ENCODE measurements at regions not wholly inside any gene's neighbourhood (a gene's known extent, or its start where the extent isn't known, plus 50 kb on each side); places are given as distances from the start of the nearest gene placed in this dataset.

- H3K4me2 ChIP-seq (ENCODE audit: low read depth, low read length), result no peak overlapping the region
- no peak for ATAC-seq
- 0 out of 5 replicates have a peak, but pooled peaks cover 0 to 5% of the 10 kb centered on the region in 2 experiments for H3K27me3 ChIP-seq (ENCODE audit: control insufficient read depth in 1 of 2, insufficient read depth in 2 of 2, low read length in 2 of 2)
- no peaks in the 10 kb centered on the region for H3K36me3 ChIP-seq (replicated peaks in 1 of 2; ENCODE audit: control insufficient read depth in 1 of 2, insufficient read depth in 2 of 2, low read length in 2 of 2)
- in situ Hi-C loops (cut with HindIII; ENCODE audit: extremely low pct_ligation_motif_present, low pct_unique_long_range_greater_than_20kb) (no loop called here), intact Hi-C loops (cut with micrococcal nuclease; ENCODE audit: unreplicated experiment) (no loop called here)
- H3K79me2 ChIP-seq (ENCODE audit: insufficient read depth, low read length), result no peaks in the 10 kb centered on the region
- no peak for DNase-seq (ENCODE audit: low spot score)
- WGBS (ENCODE audit: low lambda C conversion rate), result 8% methylated on average over 3 of the region's 3 CpGs
- no peak for FAIRE-seq
- CTCF ChIA-PET (ENCODE audit: low intra/inter-chr PET ratio, low total read pairs), result no interaction called here
- no peaks in the 10 kb centered on the region for H3K9me3 ChIP-seq (ENCODE audit: low read length)
- H3K9ac ChIP-seq (ENCODE audit: insufficient read depth, low read depth, low read length), result no peak overlapping the region
- no peaks in the 10 kb centered on the region for H3K4me1 ChIP-seq (ENCODE audit: insufficient read depth, low read length)
- no peak overlapping the region for H3K27ac ChIP-seq (ENCODE audit: extremely low read length, insufficient read depth, low read length)
- BruUV-seq (replicated peaks), result no TSS peak
- no peak for TF ChIP-seq RCOR2 (CRISPR knock-in tag; IDR thresholded peaks at IDR 0.05)
- TF ChIP-seq FUBP1 (CRISPR knock-in tag; IDR thresholded peaks at IDR 0.05; ENCODE audit: borderline replicate concordance), result no peak
- TF ChIP-seq RXRB (CRISPR knock-in tag; IDR thresholded peaks at IDR 0.05; ENCODE audit: borderline replicate concordance), result no peak
- TF ChIP-seq ZNF550 (CRISPR knock-in tag; IDR thresholded peaks at IDR 0.05; ENCODE audit: borderline replicate concordance), result no peak
- no peak for TF ChIP-seq PPARG (CRISPR knock-in tag; conservative IDR thresholded peaks at IDR 0.05)
- TF ChIP-seq ZNF800 (CRISPR knock-in tag; IDR thresholded peaks at IDR 0.05), result no peak
- no peak for TF ChIP-seq SP1 (IDR thresholded peaks at IDR 0.05)
- no peak for TF ChIP-seq SP1 (CRISPR knock-in tag; IDR thresholded peaks at IDR 0.05)
- no peak for TF ChIP-seq CSRNP2 (CRISPR knock-in tag; conservative IDR thresholded peaks at IDR 0.05; ENCODE audit: low read depth)
- no peak overlapping the region for H3K4me3 ChIP-seq (replicated peaks in 1 of 3; ENCODE audit: insufficient read depth in 1 of 3, low read depth in 2 of 3, low read length in 3 of 3)
- no peaks in the 10 kb centered on the region for H4K20me1 ChIP-seq (ENCODE audit: insufficient read depth, low read length)
- POLR2A ChIA-PET, result no interaction called here
- no peak overlapping the region for H2AFZ ChIP-seq (ENCODE audit: low read length)
These were observed 150.1 kb upstream of the PDE7B start for GRCh38 chr6:135701426-135701825.

Data from HepG2 (cell line).